HG03521 (cell line): ENCODE measurements at regions not wholly inside any gene's neighbourhood (a gene's known extent, or its start where the extent isn't known, plus 50 kb on each side); places are given as distances from the start of the nearest gene placed in this dataset.
"Not testable (repeated sequence)": the region's sequence is repeated elsewhere in the genome, so short reads cannot be mapped to it uniquely, and the experiment has no call there.

Experiments used
- ATAC-seq: cut with Tn5 transposase; IDR thresholded peaks from one replicate; pipeline ENCODE4 v1.9.1; 2021; ENCODE audit warnings: mild to moderate bottlenecking, moderate library complexity; ENCODE audit not compliant: unreplicated experiment

DNA sequence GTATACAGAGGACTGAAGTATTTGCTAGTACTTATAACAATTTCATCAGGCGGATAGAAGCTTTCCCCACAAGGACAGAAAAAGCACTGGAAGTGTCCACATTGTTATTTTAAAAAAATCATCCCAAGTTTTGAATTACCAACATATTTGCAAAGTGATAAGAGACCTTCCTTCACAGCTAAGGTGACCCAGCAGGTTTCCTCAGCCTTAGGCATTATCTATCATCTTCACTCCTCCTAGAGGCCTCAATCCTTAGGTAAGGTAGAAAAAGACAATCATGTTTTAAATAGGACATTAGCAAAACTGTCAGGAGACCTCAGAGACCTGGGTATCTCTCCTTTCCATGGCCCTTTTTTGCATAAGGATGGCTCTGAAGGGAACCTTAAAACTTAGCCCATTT is 72.5 kb upstream of the CHD6 start:
- ATAC-seq: no peak

DNA sequence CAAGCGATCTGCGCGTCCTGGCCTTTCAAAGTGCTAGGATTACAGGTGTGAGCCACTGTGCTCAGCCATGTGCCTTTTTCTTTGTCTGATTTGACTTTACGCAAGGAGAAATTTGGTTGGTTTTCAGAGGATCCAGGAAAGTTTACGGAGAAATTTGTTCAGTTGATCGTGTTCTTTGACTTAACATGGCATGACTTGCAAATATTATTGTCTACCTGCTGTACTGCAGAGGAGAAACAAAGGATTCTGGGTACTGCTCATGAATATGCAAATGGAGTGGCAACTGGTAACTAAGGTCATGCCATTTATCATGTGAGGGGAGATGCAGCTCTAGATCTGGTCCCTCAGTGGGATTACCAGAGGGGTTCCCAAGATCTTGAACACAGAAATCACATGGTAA is 68.8 kb upstream of the CHD6 start:
- ATAC-seq: no peak

DNA sequence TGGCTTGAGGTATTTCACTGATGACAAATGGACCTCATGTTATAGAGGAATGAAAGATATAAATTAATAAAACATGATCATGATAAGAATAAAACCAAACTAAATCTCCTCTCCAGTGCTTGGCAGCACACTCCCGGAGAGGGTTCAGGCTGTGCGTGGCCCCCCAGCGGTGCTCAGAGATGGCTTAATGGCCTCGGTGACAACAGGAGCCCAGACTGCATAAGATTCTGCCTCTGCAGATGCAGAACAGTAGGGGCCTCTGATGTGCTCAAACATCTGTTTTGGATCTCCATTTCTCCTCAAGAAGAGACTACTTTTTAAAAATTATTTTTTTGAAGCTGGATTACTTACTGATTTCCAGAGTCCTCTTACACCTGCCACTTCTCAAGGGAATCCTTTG is 67.0 kb upstream of the CHD6 start:
- ATAC-seq: not testable (repeated sequence)

DNA sequence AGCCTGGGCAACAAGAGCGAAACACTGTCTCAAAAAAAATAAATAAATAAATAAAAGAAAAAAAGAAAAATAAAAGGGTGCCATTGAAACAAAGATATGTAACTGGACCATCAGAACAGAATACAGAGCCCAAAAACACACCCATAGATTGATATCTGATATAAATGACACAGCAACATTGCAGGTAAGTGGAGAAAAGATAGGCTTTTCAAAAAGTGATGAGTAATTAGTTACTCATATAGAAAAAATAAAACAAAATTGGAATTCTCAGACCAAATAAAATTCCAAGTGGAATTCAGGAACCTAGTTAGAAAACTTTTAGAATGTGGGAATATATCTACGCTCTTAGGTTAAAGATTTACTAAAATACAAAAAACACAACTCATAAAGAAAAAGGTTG is 60.6 kb upstream of the CHD6 start:
- ATAC-seq: no peak

DNA sequence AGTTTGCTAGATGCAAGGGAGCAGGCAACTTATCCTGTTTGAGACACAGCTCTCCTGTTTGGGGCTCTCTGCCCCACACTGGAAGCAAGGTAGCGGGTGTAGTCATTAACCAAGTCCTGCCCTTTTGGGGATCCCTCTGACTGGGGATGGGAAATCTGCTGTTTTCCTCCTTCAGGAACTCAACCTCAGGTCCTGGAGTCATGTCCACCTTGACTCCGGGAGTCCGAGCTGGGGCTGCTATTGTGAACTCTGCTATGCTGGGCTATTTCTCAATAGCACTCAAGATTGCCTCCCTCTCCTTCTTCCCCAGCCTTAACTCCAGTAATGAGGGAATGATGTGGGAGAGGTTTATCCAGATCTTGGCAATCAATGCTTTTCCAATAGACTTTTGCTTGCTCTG is 54.1 kb upstream of the CHD6 start:
- ATAC-seq: no peak

DNA sequence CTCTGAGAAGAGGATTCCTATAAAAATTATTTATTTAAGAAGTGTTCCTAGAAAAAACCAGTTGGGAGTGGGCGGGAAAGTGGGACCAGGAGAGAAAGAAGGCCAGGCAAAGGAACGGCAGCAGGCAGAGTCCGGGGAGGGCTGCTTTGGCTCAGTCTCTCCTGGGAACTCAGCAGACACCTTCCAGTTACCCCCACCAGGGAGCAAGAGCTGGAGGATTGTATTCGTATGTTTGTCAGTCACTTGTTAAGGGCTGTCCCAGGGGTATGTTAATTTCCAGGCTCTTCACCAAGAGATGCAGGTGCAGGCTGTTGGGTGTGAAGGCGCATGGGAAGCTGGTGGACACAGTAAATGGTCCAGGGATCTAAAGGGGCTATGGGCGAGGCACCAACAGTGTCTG is 53.0 kb upstream of the CHD6 start:
- ATAC-seq: no peak

DNA sequence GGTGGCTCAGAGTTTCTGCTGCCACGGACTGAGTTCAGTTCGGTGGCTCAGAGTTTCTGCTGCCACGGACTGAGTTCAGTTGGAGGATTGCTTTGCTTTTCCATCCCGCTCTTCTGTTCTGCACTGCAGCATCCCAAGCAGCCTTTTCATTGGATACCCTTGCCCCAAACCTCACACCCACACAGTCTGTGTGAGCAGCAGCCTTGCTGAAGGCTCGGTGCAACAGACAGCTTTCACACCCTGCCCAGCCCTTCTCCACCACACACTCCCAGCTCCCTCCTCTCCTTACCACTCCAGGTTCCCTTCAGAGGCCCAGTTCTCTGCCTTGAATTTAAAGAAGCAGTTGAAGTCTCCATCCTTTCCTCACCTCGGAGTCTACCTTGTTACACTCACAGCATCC is 52.5 kb upstream of the CHD6 start:
- no peak for ATAC-seq

DNA sequence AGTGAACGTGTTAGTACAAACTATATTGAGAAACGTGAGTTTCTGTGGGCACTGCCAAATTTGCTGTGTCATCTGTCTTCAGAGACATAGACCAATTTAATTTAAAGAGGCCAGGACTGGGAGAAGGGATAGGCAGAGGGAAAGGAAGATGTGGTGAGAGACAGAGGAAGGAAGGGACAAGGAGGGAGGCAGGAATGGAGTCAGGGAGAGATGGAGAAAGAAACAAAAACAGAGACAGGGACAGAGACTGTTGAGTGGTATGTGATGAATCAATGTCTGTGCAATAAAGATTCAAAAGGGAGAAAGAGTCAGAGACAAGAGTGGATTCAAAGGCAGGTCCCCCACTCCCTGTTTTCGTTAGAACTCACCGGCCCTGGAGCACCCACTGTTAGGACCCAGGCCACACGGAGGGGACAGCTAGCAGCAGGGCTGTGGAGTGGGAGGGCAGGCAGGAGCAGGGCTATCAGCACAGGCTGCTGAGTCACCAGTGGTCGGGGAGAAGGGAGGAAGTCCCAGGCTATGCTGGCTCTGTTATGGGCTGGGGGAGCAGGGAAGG is 51.6 kb upstream of the CHD6 start:
- no peak for ATAC-seq

DNA sequence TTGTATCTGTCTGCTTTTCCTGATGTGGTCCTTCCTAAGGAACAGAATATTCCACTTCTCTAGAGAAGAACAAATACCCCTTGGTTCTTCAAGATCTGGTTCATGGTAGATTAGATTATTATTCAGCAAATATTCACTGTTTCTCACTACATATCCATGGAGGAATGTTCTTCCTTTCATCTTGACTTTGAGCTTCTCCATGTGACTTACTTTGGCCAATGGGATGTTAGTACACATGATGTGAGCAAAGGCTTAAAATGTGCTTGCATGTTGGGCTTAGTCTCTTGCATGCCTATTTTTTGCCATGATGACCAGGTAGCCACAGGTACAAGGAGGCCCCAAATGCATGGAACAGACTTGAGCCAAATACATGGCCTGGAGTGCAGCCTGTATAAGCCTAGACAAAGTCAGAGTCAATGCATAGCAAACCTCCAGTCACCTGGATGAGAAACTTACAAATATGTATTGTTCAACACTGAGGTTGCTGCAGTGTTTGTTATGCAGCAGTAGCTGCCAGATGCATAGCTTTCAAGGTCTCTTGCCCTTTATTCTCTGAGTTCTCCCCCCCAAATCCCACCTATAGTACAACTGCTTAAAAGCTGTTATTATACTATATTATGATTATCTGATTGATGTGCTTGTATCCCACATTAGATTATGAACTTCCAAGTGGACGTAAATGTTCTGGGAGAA is 50.0 kb upstream of the CHD6 start:
- ATAC-seq: no peak
